Vagina (tissue), 2 donors: ENCODE measurements at regions not wholly inside any gene's neighbourhood (a gene's known extent, or its start where the extent isn't known, plus 50 kb on each side); places are given as distances from the start of the nearest gene placed in this dataset.

Experiments used
- DNase-seq, 2 donors: peaks; one replicate each; pipeline ENCODE4 v3.0.0-alpha.2; 2017; ENCODE audit errors: extremely low spot score in 2 of 2
- H3K27ac ChIP-seq: fragments of 200-600 bp; sonication (generic); one replicate; pipeline ENCODE4 v1.5.1; 2019
- H3K27me3 ChIP-seq: fragments of 200-600 bp; sonication (generic); one replicate; pipeline ENCODE4 v1.5.1; 2019
- H3K36me3 ChIP-seq, 2 donors: fragments of 200-600 bp; sonication (generic); one replicate each; pipeline ENCODE4 v1.5.1; 2017 to 2019
- H3K4me1 ChIP-seq: fragments of 200-600 bp; sonication (generic); one replicate; pipeline ENCODE4 v1.5.1; 2019
- H3K4me3 ChIP-seq, 2 donors: fragments of 200-600 bp; sonication (generic); 1 replicate in 1 of 2; 2 replicates in 1 of 2; pipeline ENCODE4 v1.5.1; 2016 to 2019
- H3K9me3 ChIP-seq: fragments of 200-600 bp; sonication (generic); one replicate; pipeline ENCODE4 v1.5.1; 2019
- CTCF ChIP-seq, 3 experiments: fragments of 450-650 bp in 2 of 3; fragments of 200-600 bp in 1 of 3; sonication (generic) in 1 of 3; IDR thresholded peaks; one replicate each; pipeline ENCODE4 v1.5.1; 2017 to 2019; ENCODE audit warnings: antibody characterized with exemption in 3 of 3, mild to moderate bottlenecking in 2 of 3, moderate library complexity in 2 of 3
- POLR2A ChIP-seq, 2 donors: fragments of 450-650 bp; IDR thresholded peaks; one replicate each; pipeline ENCODE4 v1.6.1; 2017; ENCODE audit warnings: antibody characterized with exemption in 2 of 2, mild to moderate bottlenecking in 2 of 2, moderate library complexity in 2 of 2
- POLR2AphosphoS5 ChIP-seq, 2 donors: sonication (generic); formaldehyde crosslinking; IDR thresholded peaks; one replicate each; pipeline ENCODE4 v1.9.0; 2017; ENCODE audit warnings: antibody characterized with exemption in 2 of 2, mild to moderate bottlenecking in 2 of 2, low read depth in 1 of 2; ENCODE audit not compliant: insufficient read depth in 1 of 2
- intact Hi-C: fragments of 100-400 bp; cut with DNase I; formaldehyde crosslinking; loops from one replicate; pipeline ENCODE4 v1.15.1; 2023

GRCh38 chr11:69935941-69936505, 116.8 kb upstream of the FGF3 start:
- TF ChIP-seq CTCF (IDR thresholded peaks at IDR 0.05): no peak
- no peak for TF ChIP-seq POLR2A (IDR thresholded peaks at IDR 0.05)
- no peak for TF ChIP-seq POLR2AphosphoS5 (IDR thresholded peaks at IDR 0.05; ENCODE audit: insufficient read depth in 1 of 2, low read depth in 1 of 2)
- intact Hi-C loops: no loop called here
- no peak overlapping the region for H3K4me3 ChIP-seq

GRCh38 chr11:69936771-69937170, 117.6 kb upstream of the FGF3 start:
- Histone ChIP-seq H3K9me3 (no peaks in the 10 kb centered on the region), H3K36me3 (no peaks in the 10 kb centered on the region), H3K27ac (no peak overlapping the region), H3K27me3 (no peaks in the 10 kb centered on the region), H3K4me1 (peaks cover 8% of the 10 kb centered on the region), H3K4me3 (no peak overlapping the region)
- intact Hi-C loops: no loop called here
- TF ChIP-seq POLR2AphosphoS5 (IDR thresholded peaks at IDR 0.05; ENCODE audit: insufficient read depth in 1 of 2, low read depth in 1 of 2) (no peak), CTCF (IDR thresholded peaks at IDR 0.05) (no peak), POLR2A (IDR thresholded peaks at IDR 0.05) (no peak)
- no peak for DNase-seq

More at GRCh38 chr11:69935941-69936505, 116.8 kb upstream of the FGF3 start:
- no peaks in the 10 kb centered on the region for H3K27me3 ChIP-seq
- H3K4me1 ChIP-seq: peaks cover 8% of the 10 kb centered on the region
- no peaks in the 10 kb centered on the region for H3K9me3 ChIP-seq
- DNase-seq: no peak
- no peak overlapping the region for H3K27ac ChIP-seq
- no peaks in the 10 kb centered on the region for H3K36me3 ChIP-seq

GRCh38 chr11:69938206-69938605, 119.0 kb upstream of the FGF3 start:
- H3K4me1 ChIP-seq: peaks cover 8% of the 10 kb centered on the region

GRCh38 chr11:69939551-69940245, 120.5 kb upstream of the FGF3 start:
- H3K36me3 ChIP-seq: no peaks in the 10 kb centered on the region
- peaks cover 8% of the 10 kb centered on the region for H3K4me1 ChIP-seq
- peak overlapping the region; percentile 72 for H3K27ac ChIP-seq
- no peak for TF ChIP-seq CTCF (IDR thresholded peaks at IDR 0.05)
- TF ChIP-seq POLR2AphosphoS5 (IDR thresholded peaks at IDR 0.05; ENCODE audit: insufficient read depth in 1 of 2, low read depth in 1 of 2): peak; percentile 36 to 45
- intact Hi-C loops: no loop called here
- H3K4me3 ChIP-seq: peak overlapping the region in 1 of 2 donors; percentile 21
- no peak for DNase-seq
- no peaks in the 10 kb centered on the region for H3K27me3 ChIP-seq
- H3K9me3 ChIP-seq: no peaks in the 10 kb centered on the region

More at GRCh38 chr11:69938206-69938605, 119.0 kb upstream of the FGF3 start:
- H3K4me3 ChIP-seq: no peak overlapping the region
- H3K36me3 ChIP-seq: no peaks in the 10 kb centered on the region
- H3K27me3 ChIP-seq: no peaks in the 10 kb centered on the region
- no peaks in the 10 kb centered on the region for H3K9me3 ChIP-seq
- intact Hi-C loops: no loop called here
- no peak overlapping the region for H3K27ac ChIP-seq
- no peak for DNase-seq
- no peak for TF ChIP-seq POLR2A (IDR thresholded peaks at IDR 0.05)
- no peak for TF ChIP-seq POLR2AphosphoS5 (IDR thresholded peaks at IDR 0.05; ENCODE audit: insufficient read depth in 1 of 2, low read depth in 1 of 2)
- TF ChIP-seq CTCF (IDR thresholded peaks at IDR 0.05): no peak

- Histone ChIP-seq H3K27me3 (no peaks in the 10 kb centered on the region), H3K36me3 (no peaks in the 10 kb centered on the region), H3K4me1 (peaks cover 8% of the 10 kb centered on the region), H3K27ac (peak overlapping the region; percentile 72), H3K9me3 (no peaks in the 10 kb centered on the region), H3K4me3 (no peak overlapping the region)
- intact Hi-C loops: no loop called here
- no peak for DNase-seq
- TF ChIP-seq POLR2AphosphoS5 (IDR thresholded peaks at IDR 0.05; ENCODE audit: insufficient read depth in 1 of 2, low read depth in 1 of 2) (no peak), CTCF (IDR thresholded peaks at IDR 0.05) (no peak), POLR2A (IDR thresholded peaks at IDR 0.05) (no peak)
These were observed 121.0 kb upstream of the FGF3 start for GRCh38 chr11:69940246-69940610.
